Gastroesophageal sphincter (tissue), 3 donors: ENCODE measurements at regions not wholly inside any gene's neighbourhood (a gene's known extent, or its start where the extent isn't known, plus 50 kb on each side); places are given as distances from the start of the nearest gene placed in this dataset.

ENCODE experiments used
- CTCF ChIP-seq, 4 experiments: fragments of 200-600 bp in 2 of 4; fragments of 450-650 bp in 2 of 4; sonication (generic) in 1 of 4; IDR thresholded peaks; one replicate each; pipeline ENCODE4 v1.5.1; 2017 to 2019; ENCODE audit warnings: antibody characterized with exemption in 4 of 4, mild to moderate bottlenecking in 2 of 4, moderate library complexity in 2 of 4
- EP300 ChIP-seq: sonication (generic); formaldehyde crosslinking; IDR thresholded peaks from one replicate; pipeline ENCODE4 v1.6.1; 2017; ENCODE audit warnings: antibody characterized with exemption, mild to moderate bottlenecking
- POLR2A ChIP-seq, 2 donors: fragments of 450-650 bp; IDR thresholded peaks; one replicate each; pipeline ENCODE4 v1.6.1; 2017; ENCODE audit warnings: antibody characterized with exemption in 2 of 2, mild to moderate bottlenecking in 2 of 2, moderate library complexity in 1 of 2

- TF ChIP-seq CTCF (IDR thresholded peaks at IDR 0.05) (no peak), EP300 (no peak), POLR2A (IDR thresholded peaks at IDR 0.05) (no peak)
Measured at GRCh38 chr15:59905176-59905575, 98.9 kb upstream of the FOXB1 start.
